AG10803 (cell line): ENCODE measurements at regions not wholly inside any gene's neighbourhood (a gene's known extent, or its start where the extent isn't known, plus 50 kb on each side); places are given as distances from the start of the nearest gene placed in this dataset.

Source experiments
- DNase-seq: peaks from one replicate; pipeline ENCODE4 v3.0.0; 2010; ENCODE audit warnings: low read depth
- H3K4me3 ChIP-seq: 2 replicates; pipeline ENCODE4 v1.5.1; 2011; ENCODE audit warnings: mild to moderate bottlenecking, low read length, control low read depth
- CTCF ChIP-seq: conservative IDR thresholded peaks from 2 replicates; pipeline ENCODE4 v1.5.1; 2011; ENCODE audit warnings: mild to moderate bottlenecking, low read length, control low read depth, inconsistent platforms

DNA sequence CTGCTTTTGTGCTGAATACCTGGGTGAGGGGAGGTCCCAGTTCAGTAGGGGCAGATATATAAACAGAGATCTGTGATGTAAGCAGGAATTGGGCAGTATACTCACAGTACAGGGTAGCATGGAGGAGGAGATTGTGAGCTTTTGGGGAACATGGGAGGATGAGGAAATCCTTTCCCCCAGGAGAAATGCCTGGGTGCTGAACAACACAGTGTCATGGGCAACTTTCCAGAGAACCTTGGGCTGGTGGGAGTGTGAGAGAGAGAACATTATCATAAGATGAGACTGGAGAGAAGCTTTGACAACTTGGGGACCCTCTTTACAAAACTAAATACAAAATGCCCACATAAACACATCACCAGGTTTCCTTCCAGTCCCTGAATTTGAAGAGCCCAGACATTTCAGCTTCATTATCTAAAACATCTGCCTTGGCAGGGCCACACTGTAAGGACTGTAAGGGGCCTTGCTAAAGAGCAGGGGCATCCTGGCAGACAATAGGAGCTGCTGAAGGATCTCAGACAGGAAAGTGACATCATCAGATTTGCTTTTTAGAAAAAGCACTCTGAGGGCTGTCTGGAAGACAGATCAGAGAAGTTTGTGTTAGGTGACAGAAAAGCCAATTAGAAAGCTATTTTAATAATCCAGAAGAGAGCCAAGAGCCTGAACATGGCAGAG, 105.1 kb upstream of the FOXN2 start:
- peak; percentile 63 for DNase-seq
- no peak overlapping the region for H3K4me3 ChIP-seq
- no peak for TF ChIP-seq CTCF

- TF ChIP-seq CTCF: no peak
- H3K4me3 ChIP-seq: no peak overlapping the region
- no peak for DNase-seq
Measured at GRCh38 chr2:48210189-48210588, 104.3 kb upstream of the FOXN2 start.

DNA sequence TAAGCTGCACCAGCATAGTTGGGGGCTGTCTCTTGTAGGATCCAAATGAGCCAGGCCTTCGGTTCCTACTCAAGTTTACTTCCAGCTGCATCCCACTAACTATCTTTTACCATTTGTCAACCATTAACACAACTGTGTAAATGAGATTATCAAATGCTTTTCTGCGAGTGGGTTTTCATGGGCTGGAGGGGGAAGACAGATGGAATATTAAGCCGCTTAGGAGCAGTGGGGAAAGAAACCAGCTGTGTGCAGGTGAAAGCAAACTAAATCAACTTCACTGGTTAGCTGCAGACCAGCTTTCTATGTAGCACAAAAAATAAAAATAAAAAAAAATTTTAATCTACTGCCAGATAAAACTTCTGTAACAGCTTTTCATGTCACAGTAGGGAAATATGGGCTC, 100.8 kb upstream of the FOXN2 start:
- H3K4me3 ChIP-seq: no peak overlapping the region
- no peak for TF ChIP-seq CTCF
- DNase-seq: no peak

- no peak for DNase-seq
- no peak overlapping the region for H3K4me3 ChIP-seq
- TF ChIP-seq CTCF: no peak
Measured at GRCh38 chr2:48218169-48218568, 96.3 kb upstream of the FOXN2 start.

- no peak for TF ChIP-seq CTCF
- DNase-seq: no peak
- H3K4me3 ChIP-seq: no peak overlapping the region
Measured at GRCh38 chr2:48219234-48219554, 95.3 kb upstream of the FOXN2 start.

DNA sequence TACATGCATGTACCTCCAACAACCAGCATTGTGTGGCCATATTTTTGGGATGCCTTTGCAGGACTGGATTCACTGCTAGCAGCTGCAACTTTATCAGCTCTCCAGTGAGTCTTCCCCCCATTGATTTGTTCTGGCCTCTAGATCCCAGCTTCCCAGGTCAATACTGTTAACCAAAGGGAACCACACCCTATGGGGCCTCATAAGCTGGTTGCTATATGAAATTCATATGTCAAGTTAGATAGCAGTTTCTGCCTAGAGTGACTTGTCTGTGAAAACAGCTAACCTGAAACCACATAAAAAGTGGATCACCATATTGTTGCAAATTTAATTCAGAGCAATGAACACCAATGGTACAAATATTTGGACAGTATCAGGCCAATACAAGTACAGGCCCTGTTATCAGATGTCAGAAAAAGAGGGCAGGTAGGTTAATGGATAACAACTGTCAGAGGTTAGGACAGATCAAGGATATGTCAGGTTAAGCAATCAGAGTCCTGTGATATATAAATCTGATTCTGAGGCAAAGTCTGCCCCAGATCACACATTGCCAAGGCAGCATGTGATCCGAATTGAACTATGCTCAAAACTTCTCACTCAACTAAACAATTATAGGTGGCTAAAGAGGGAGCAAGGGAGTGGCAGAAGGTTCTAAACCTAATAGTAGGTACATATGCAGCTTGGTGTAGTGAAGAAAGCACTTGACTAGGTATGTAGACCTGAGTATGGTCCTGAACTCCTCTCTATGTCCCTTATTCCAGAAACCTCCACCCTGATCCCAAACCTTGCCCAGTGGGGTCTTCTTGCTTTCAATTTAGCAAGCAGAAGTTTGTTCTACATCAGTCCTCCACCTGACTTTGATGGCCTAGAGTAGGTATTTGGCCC, 94.7 kb upstream of the FOXN2 start:
- TF ChIP-seq CTCF: no peak

GRCh38 chr2:48220501-48220900, 94.0 kb upstream of the FOXN2 start:
- DNase-seq: no peak
- no peak overlapping the region for H3K4me3 ChIP-seq
- no peak for TF ChIP-seq CTCF

More for the DNA sequence above, 94.7 kb upstream of the FOXN2 start:
- DNase-seq: no peak
- no peak overlapping the region for H3K4me3 ChIP-seq
